SK-N-SH treated with all-trans-retinoic acid at 6 μM for 48 hours (cell line): ENCODE measurements at regions not wholly inside any gene's neighbourhood (a gene's known extent, or its start where the extent isn't known, plus 50 kb on each side); places are given as distances from the start of the nearest gene placed in this dataset.

Source experiments
- ISL1 ChIP-seq: fragments of 250-450 bp; sonication (Bioruptor Pico); IDR thresholded peaks from 2 replicates; pipeline ENCODE4 v2.1.2; 2022; ENCODE audit warnings: mild to moderate bottlenecking, moderate library complexity
- RARB ChIP-seq: fragments of 250-450 bp; sonication (Bioruptor Pico); IDR thresholded peaks from 2 replicates; pipeline ENCODE4 v1.8.0; 2021; ENCODE audit warnings: mild to moderate bottlenecking, moderate library complexity
- ZC3H10 ChIP-seq: fragments of 250-450 bp; sonication (Bioruptor Pico); IDR thresholded peaks from 2 replicates; pipeline ENCODE4 v1.5.1; 2021; ENCODE audit warnings: mild to moderate bottlenecking, moderate library complexity
- TF ChIP-seq, protein P1 (sequence below): fragments of 250-450 bp; sonication (Bioruptor Pico); IDR thresholded peaks from 2 replicates; pipeline ENCODE4 v1.8.0; 2020; ENCODE audit warnings: mild to moderate bottlenecking, moderate library complexity, borderline replicate concordance

DNA sequence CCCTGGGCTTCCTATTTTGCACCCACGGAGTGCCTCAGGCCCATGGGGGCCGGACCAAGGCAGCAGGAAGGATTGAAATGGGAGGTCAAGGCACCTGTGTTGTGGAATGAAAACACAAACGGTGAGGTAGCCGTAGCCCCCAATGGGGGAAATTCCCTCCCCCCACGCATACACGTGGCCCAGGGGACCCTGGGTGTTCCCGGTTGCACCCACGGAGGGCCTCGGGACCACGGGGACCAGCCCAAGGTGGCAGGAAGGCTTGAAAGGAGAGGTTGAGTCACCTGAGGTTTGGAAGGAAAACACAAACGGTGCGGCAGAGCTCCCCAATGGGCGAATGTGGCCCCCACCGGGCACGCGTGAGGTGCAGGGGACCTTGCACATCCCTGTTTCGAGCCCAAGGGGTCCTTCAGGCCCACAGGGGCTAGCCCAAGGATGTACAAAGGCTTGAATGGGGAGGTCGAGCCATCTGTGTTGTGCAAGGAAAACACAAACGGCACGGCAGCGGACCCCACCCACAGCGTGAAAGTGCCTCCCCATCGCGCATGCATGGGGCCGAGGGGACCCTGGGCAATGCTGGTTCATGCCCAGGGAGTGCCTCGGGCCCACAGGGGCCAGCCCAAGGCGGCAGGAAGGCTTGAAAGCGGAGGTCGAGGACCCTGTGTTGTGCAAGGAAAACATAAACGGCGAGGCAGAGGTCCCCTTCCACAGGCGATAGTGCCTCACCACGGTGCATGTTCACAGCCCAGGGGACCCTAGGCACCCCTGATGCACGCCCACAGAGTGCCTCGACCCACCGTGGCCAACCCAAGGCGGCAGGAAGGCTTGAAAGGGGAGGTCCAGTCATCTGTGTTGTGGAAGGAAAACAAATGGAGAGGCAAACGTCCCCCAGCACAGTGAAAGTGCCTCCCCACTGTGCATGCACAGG lies 376.7 kb downstream of the ALG10 start:
- TF ChIP-seq, protein P1, sequence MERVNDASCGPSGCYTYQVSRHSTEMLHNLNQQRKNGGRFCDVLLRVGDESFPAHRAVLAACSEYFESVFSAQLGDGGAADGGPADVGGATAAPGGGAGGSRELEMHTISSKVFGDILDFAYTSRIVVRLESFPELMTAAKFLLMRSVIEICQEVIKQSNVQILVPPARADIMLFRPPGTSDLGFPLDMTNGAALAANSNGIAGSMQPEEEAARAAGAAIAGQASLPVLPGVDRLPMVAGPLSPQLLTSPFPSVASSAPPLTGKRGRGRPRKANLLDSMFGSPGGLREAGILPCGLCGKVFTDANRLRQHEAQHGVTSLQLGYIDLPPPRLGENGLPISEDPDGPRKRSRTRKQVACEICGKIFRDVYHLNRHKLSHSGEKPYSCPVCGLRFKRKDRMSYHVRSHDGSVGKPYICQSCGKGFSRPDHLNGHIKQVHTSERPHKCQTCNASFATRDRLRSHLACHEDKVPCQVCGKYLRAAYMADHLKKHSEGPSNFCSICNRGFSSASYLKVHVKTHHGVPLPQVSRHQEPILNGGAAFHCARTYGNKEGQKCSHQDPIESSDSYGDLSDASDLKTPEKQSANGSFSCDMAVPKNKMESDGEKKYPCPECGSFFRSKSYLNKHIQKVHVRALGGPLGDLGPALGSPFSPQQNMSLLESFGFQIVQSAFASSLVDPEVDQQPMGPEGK (CRISPR knock-in tag), result no peak
- no peak for TF ChIP-seq ISL1 (CRISPR knock-in tag)
- no peak for TF ChIP-seq RARB
- TF ChIP-seq ZC3H10 (CRISPR knock-in tag), result no peak
